Progenitor cell of endocrine pancreas (in vitro differentiated cells): ENCODE measurements at regions not wholly inside any gene's neighbourhood (a gene's known extent, or its start where the extent isn't known, plus 50 kb on each side); places are given as distances from the start of the nearest gene placed in this dataset.
"Not testable (repeated sequence)": the region's sequence is repeated elsewhere in the genome, so short reads cannot be mapped to it uniquely, and the experiment has no call there.

Experiments
- DNase-seq: peaks from one replicate; pipeline ENCODE4 v3.0.0; 2021; ENCODE audit warnings: low spot score; ENCODE audit not compliant: unreplicated experiment
- H3K27ac Mint-ChIP-seq: 2 replicates; pipeline ENCODE4 v1.8.0; 2021; ENCODE audit warnings: mild to moderate bottlenecking, moderate library complexity, mixed read lengths
- H3K27me3 Mint-ChIP-seq: 2 replicates; pipeline ENCODE4 v1.8.0; 2021; ENCODE audit warnings: mixed read lengths
- H3K36me3 Mint-ChIP-seq: 2 replicates; pipeline ENCODE4 v1.8.0; 2022; ENCODE audit warnings: mixed read lengths; ENCODE audit not compliant: insufficient read depth
- H3K4me1 Mint-ChIP-seq: 2 replicates; pipeline ENCODE4 v1.8.0; 2021; ENCODE audit warnings: low read depth, mixed read lengths
- H3K4me3 Mint-ChIP-seq: 2 replicates; pipeline ENCODE4 v1.8.0; 2021; ENCODE audit warnings: low read depth, mild to moderate bottlenecking, moderate library complexity, mixed read lengths
- H3K9me3 Mint-ChIP-seq: 2 replicates; pipeline ENCODE4 v1.8.0; 2021; ENCODE audit warnings: low read depth, mixed read lengths
- CTCF ChIP-seq: fragments of 200-600 bp; sonication (generic); IDR thresholded peaks from one replicate; pipeline ENCODE4 v1.5.0; 2021; ENCODE audit warnings: antibody characterized with exemption, mild to moderate bottlenecking; ENCODE audit not compliant: unreplicated experiment

GRCh38 chr2:208722731-208723130, 316.1 kb downstream of the PTH2R start:
- Mint-ChIP-seq H3K9me3 (no peaks in the 10 kb centered on the region), H3K4me3 (no peak overlapping the region), H3K27ac (no peak overlapping the region), H3K27me3 (no peaks in the 10 kb centered on the region), H3K4me1 (peaks cover 5% of the 10 kb centered on the region), H3K36me3 (no peaks in the 10 kb centered on the region)
- no peak for DNase-seq
- no peak for TF ChIP-seq CTCF

GRCh38 chr2:208725280-208725679, 318.7 kb downstream of the PTH2R start:
- TF ChIP-seq CTCF = no peak
- H3K27me3 Mint-ChIP-seq = no peaks in the 10 kb centered on the region
- no peak overlapping the region for H3K4me3 Mint-ChIP-seq
- H3K27ac Mint-ChIP-seq = no peak overlapping the region
- H3K4me1 Mint-ChIP-seq = peaks cover 5% of the 10 kb centered on the region
- DNase-seq = no peak
- no peaks in the 10 kb centered on the region for H3K9me3 Mint-ChIP-seq
- H3K36me3 Mint-ChIP-seq = no peaks in the 10 kb centered on the region

- no peak for TF ChIP-seq CTCF
- H3K9me3 Mint-ChIP-seq = no peaks in the 10 kb centered on the region
- no peak overlapping the region for H3K4me3 Mint-ChIP-seq
- H3K36me3 Mint-ChIP-seq = no peaks in the 10 kb centered on the region
- no peaks in the 10 kb centered on the region for H3K27me3 Mint-ChIP-seq
- peaks cover 5% of the 10 kb centered on the region for H3K4me1 Mint-ChIP-seq
- DNase-seq = no peak
- H3K27ac Mint-ChIP-seq = no peak overlapping the region
These were observed 319.6 kb downstream of the PTH2R start for GRCh38 chr2:208726242-208726641.

- not testable (repeated sequence) for DNase-seq
These were observed 345.2 kb downstream of the PTH2R start for GRCh38 chr2:208751663-208752415.

GRCh38 chr2:208757364-208757763, 350.8 kb downstream of the PTH2R start:
- H3K4me1 Mint-ChIP-seq = no peaks in the 10 kb centered on the region
- no peak overlapping the region for H3K27ac Mint-ChIP-seq
- no peak for DNase-seq
- H3K4me3 Mint-ChIP-seq = no peak overlapping the region
- no peak for TF ChIP-seq CTCF
- H3K36me3 Mint-ChIP-seq = no peaks in the 10 kb centered on the region
- H3K9me3 Mint-ChIP-seq = peaks cover 22% of the 10 kb centered on the region
- no peaks in the 10 kb centered on the region for H3K27me3 Mint-ChIP-seq

More at GRCh38 chr2:208751663-208752415, 345.2 kb downstream of the PTH2R start:
- peaks cover 27% of the 10 kb centered on the region for H3K9me3 Mint-ChIP-seq
- H3K4me3 Mint-ChIP-seq, H3K36me3 Mint-ChIP-seq, H3K4me1 Mint-ChIP-seq, H3K27ac Mint-ChIP-seq, H3K27me3 Mint-ChIP-seq: not testable (repeated sequence)

- H3K4me3 Mint-ChIP-seq = not testable (repeated sequence)
These were observed 366.5 kb downstream of the PTH2R start for GRCh38 chr2:208773074-208773473.

More at GRCh38 chr2:208773074-208773473, 366.5 kb downstream of the PTH2R start:
- DNase-seq, H3K27me3 Mint-ChIP-seq, H3K36me3 Mint-ChIP-seq, H3K27ac Mint-ChIP-seq, H3K4me1 Mint-ChIP-seq: not testable (repeated sequence)
- H3K9me3 Mint-ChIP-seq = peaks cover 11% of the 10 kb centered on the region
